DMS 273 (cell line): ENCODE measurements at regions not wholly inside any gene's neighbourhood (a gene's known extent, or its start where the extent isn't known, plus 50 kb on each side); places are given as distances from the start of the nearest gene placed in this dataset.

Experiments used
- DNase-seq: peaks from one replicate; lab custom pipeline; 2025; ENCODE audit not compliant: unreplicated experiment; lab: John Stamatoyannopoulos, UW

GRCh38 chr4:15130441-15130840, 128.2 kb downstream of the CPEB2 start:
- DNase-seq: no peak

- DNase-seq: no peak
Observed at GRCh38 chr4:15131551-15131950, 129.3 kb downstream of the CPEB2 start.

GRCh38 chr4:15132739-15133138, 130.5 kb downstream of the CPEB2 start:
- no peak for DNase-seq

- no peak for DNase-seq
Observed at GRCh38 chr4:15139599-15139998, 137.3 kb downstream of the CPEB2 start.

- no peak for DNase-seq
Observed at GRCh38 chr4:15142201-15142600, 139.9 kb downstream of the CPEB2 start.

GRCh38 chr4:15143551-15143950, 141.3 kb downstream of the CPEB2 start:
- no peak for DNase-seq

GRCh38 chr4:15144249-15144966, 142.1 kb downstream of the CPEB2 start:
- peak; percentile 68 for DNase-seq

- DNase-seq: peak; percentile 1
Observed at GRCh38 chr4:15144967-15145295, 142.7 kb downstream of the CPEB2 start.

GRCh38 chr4:15145709-15146108, 143.4 kb downstream of the CPEB2 start:
- no peak for DNase-seq

GRCh38 chr4:15147714-15148113, 145.4 kb downstream of the CPEB2 start:
- DNase-seq: no peak

- DNase-seq: peak; percentile 2
Observed at GRCh38 chr4:15148199-15148598, 145.9 kb downstream of the CPEB2 start.

- no peak for DNase-seq
Observed at GRCh38 chr4:15148691-15149090, 146.4 kb downstream of the CPEB2 start.

- no peak for DNase-seq
Observed at GRCh38 chr4:15149234-15149838, 147.1 kb downstream of the CPEB2 start.

GRCh38 chr4:15149839-15150592, 147.7 kb downstream of the CPEB2 start:
- DNase-seq: peak; percentile 52

GRCh38 chr4:15150631-15151030, 148.3 kb downstream of the CPEB2 start:
- DNase-seq: no peak

GRCh38 chr4:15151033-15151432, 148.8 kb downstream of the CPEB2 start:
- DNase-seq: peak; percentile 0

- no peak for DNase-seq
Observed at GRCh38 chr4:15153662-15154061, 151.4 kb downstream of the CPEB2 start.

- DNase-seq: no peak
Observed at GRCh38 chr4:15158406-15159091, 156.3 kb downstream of the CPEB2 start.

- DNase-seq: no peak
Observed at GRCh38 chr4:15159477-15160019, 157.3 kb downstream of the CPEB2 start.

GRCh38 chr4:15161439-15161838, 159.2 kb downstream of the CPEB2 start:
- no peak for DNase-seq

GRCh38 chr4:15162046-15162445, 159.8 kb downstream of the CPEB2 start:
- no peak for DNase-seq
